Spinal cord (tissue), 9 donors: ENCODE measurements at regions not wholly inside any gene's neighbourhood (a gene's known extent, or its start where the extent isn't known, plus 50 kb on each side); places are given as distances from the start of the nearest gene placed in this dataset.

Experiments used
- DNase-seq, 6 donors: peaks; one replicate each; pipeline versions ENCODE4 v3.0.0 to v3.0.0-alpha.2; 2013 to 2015; ENCODE audit warnings: low spot score in 6 of 6, low read depth in 4 of 6
- H3K27ac ChIP-seq: one replicate; pipeline ENCODE4 v1.5.1; 2013; ENCODE audit warnings: low read depth, low read length, control low read depth
- H3K27me3 ChIP-seq: one replicate; pipeline ENCODE4 v1.6.1; 2013; ENCODE audit warnings: low read length; ENCODE audit not compliant: control insufficient read depth, insufficient read depth
- H3K36me3 ChIP-seq: one replicate; pipeline ENCODE4 v1.6.1; 2013; ENCODE audit warnings: low read length; ENCODE audit not compliant: control insufficient read depth, insufficient read depth
- H3K4me1 ChIP-seq: one replicate; pipeline ENCODE4 v1.6.1; 2013; ENCODE audit warnings: low read length; ENCODE audit not compliant: control insufficient read depth, insufficient read depth
- H3K4me3 ChIP-seq: one replicate; pipeline ENCODE4 v1.5.1; 2013; ENCODE audit warnings: low read depth, low read length, control low read depth
- H3K9me3 ChIP-seq: one replicate; pipeline ENCODE4 v1.6.1; 2013; ENCODE audit warnings: low read length; ENCODE audit not compliant: control insufficient read depth, insufficient read depth
- WGBS: methylation state at CpG from one replicate; pipeline ENCODE4 v1.1.5; 2013; ENCODE audit warnings: missing lambda C conversion rate; ENCODE audit not compliant: insufficient coverage; 5-methylcytosine and 5-hydroxymethylcytosine counted together
- donor health status: healthy.

- Histone ChIP-seq H3K27me3 (no peaks in the 10 kb centered on the region), H3K4me3 (no peak overlapping the region), H3K36me3 (no peaks in the 10 kb centered on the region), H3K27ac (no peak overlapping the region), H3K4me1 (no peaks in the 10 kb centered on the region), H3K9me3 (no peaks in the 10 kb centered on the region)
- no CpG with 5 or more reads among the region's 4 CpGs for WGBS
- DNase-seq = peak in 5 of 6 donors; percentile 18 to 89 (median 40)
Observed at GRCh38 chr12:100675432-100675831, 101.9 kb downstream of the GAS2L3 start.

GRCh38 chr12:100681074-100681473 is 107.6 kb downstream of the GAS2L3 start:
- Histone ChIP-seq H3K4me3 (no peak overlapping the region), H3K27me3 (no peaks in the 10 kb centered on the region), H3K27ac (no peak overlapping the region), H3K4me1 (no peaks in the 10 kb centered on the region), H3K9me3 (peaks cover 9% of the 10 kb centered on the region), H3K36me3 (no peaks in the 10 kb centered on the region)
- no peak for DNase-seq

- WGBS = 90% methylated on average over 2 of the region's 2 CpGs
Observed at GRCh38 chr12:100682178-100682577, 108.7 kb downstream of the GAS2L3 start.

GRCh38 chr12:100687686-100688085 is 106.9 kb upstream of the ANO4 start:
- Histone ChIP-seq H3K36me3 (no peaks in the 10 kb centered on the region), H3K4me1 (no peaks in the 10 kb centered on the region), H3K4me3 (no peak overlapping the region), H3K9me3 (peaks cover 9% of the 10 kb centered on the region), H3K27me3 (no peaks in the 10 kb centered on the region), H3K27ac (no peak overlapping the region)
- no peak for DNase-seq
- 100% methylated on average over 1 of the region's 1 CpG for WGBS

More at GRCh38 chr12:100682178-100682577, 108.7 kb downstream of the GAS2L3 start:
- peaks cover 9% of the 10 kb centered on the region for H3K9me3 ChIP-seq
- H3K27me3 ChIP-seq = no peaks in the 10 kb centered on the region
- DNase-seq = no peak
- no peak overlapping the region for H3K27ac ChIP-seq
- H3K4me1 ChIP-seq = no peaks in the 10 kb centered on the region
- H3K36me3 ChIP-seq = no peaks in the 10 kb centered on the region
- no peak overlapping the region for H3K4me3 ChIP-seq

GRCh38 chr12:100688451-100688864 is 106.1 kb upstream of the ANO4 start:
- Histone ChIP-seq H3K36me3 (no peaks in the 10 kb centered on the region), H3K27ac (no peak overlapping the region), H3K27me3 (no peaks in the 10 kb centered on the region), H3K4me3 (no peak overlapping the region), H3K4me1 (no peaks in the 10 kb centered on the region), H3K9me3 (peaks cover 9% of the 10 kb centered on the region)
- 40% methylated on average over 1 of the region's 2 CpGs for WGBS
- DNase-seq = peak in 1 of 6 donors; percentile 15

- H3K36me3 ChIP-seq = no peaks in the 10 kb centered on the region
- no peak overlapping the region for H3K27ac ChIP-seq
- no peaks in the 10 kb centered on the region for H3K4me1 ChIP-seq
- no peak overlapping the region for H3K4me3 ChIP-seq
- 100% methylated on average over 1 of the region's 1 CpG for WGBS
- DNase-seq = no peak
- H3K9me3 ChIP-seq = no peaks in the 10 kb centered on the region
- H3K27me3 ChIP-seq = no peaks in the 10 kb centered on the region
Observed at GRCh38 chr12:100692502-100692901, 102.1 kb upstream of the ANO4 start.

GRCh38 chr12:100698518-100698917 is 96.1 kb upstream of the ANO4 start:
- no peaks in the 10 kb centered on the region for H3K27me3 ChIP-seq
- WGBS = no CpG with 5 or more reads among the region's 2 CpGs
- H3K4me1 ChIP-seq = no peaks in the 10 kb centered on the region
- no peak overlapping the region for H3K27ac ChIP-seq
- H3K4me3 ChIP-seq = no peak overlapping the region
- no peaks in the 10 kb centered on the region for H3K36me3 ChIP-seq
- no peak for DNase-seq
- no peaks in the 10 kb centered on the region for H3K9me3 ChIP-seq

GRCh38 chr12:100699209-100699608 is 95.4 kb upstream of the ANO4 start:
- no peak overlapping the region for H3K4me3 ChIP-seq
- H3K27ac ChIP-seq = no peak overlapping the region
- no peaks in the 10 kb centered on the region for H3K9me3 ChIP-seq
- H3K27me3 ChIP-seq = no peaks in the 10 kb centered on the region
- no peak for DNase-seq
- H3K36me3 ChIP-seq = no peaks in the 10 kb centered on the region
- no CpG with 5 or more reads among the region's 1 CpG for WGBS
- no peaks in the 10 kb centered on the region for H3K4me1 ChIP-seq

- H3K4me1 ChIP-seq = no peaks in the 10 kb centered on the region
Observed at GRCh38 chr12:100703337-100703736, 91.2 kb upstream of the ANO4 start.

GRCh38 chr12:100703868-100704267 is 90.7 kb upstream of the ANO4 start:
- Histone ChIP-seq H3K27ac (no peak overlapping the region), H3K4me1 (no peaks in the 10 kb centered on the region), H3K4me3 (no peak overlapping the region), H3K36me3 (no peaks in the 10 kb centered on the region), H3K9me3 (no peaks in the 10 kb centered on the region), H3K27me3 (no peaks in the 10 kb centered on the region)
- no peak for DNase-seq
- 60% methylated on average over 1 of the region's 2 CpGs for WGBS

More at GRCh38 chr12:100703337-100703736, 91.2 kb upstream of the ANO4 start:
- WGBS = no CpG with 5 or more reads among the region's 2 CpGs
- Histone ChIP-seq H3K36me3 (no peaks in the 10 kb centered on the region), H3K27me3 (no peaks in the 10 kb centered on the region), H3K4me3 (no peak overlapping the region), H3K9me3 (no peaks in the 10 kb centered on the region), H3K27ac (no peak overlapping the region)
- DNase-seq = no peak
